K562 (cell line): ENCODE measurements at regions not wholly inside any gene's neighbourhood (a gene's known extent, or its start where the extent isn't known, plus 50 kb on each side); places are given as distances from the start of the nearest gene placed in this dataset.

ENCODE experiments used
- ATAC-seq: fragments of 200-7000 bp; cut with Tn5 transposase; 3 replicates; pipeline ENCODE4 v1.9.1; 2020; ENCODE audit warnings: moderate library complexity
- BruUV-seq: library from RNA; stranded (reverse); fragments of 400-500 nt; replicated peaks from 2 replicates; lab custom pipeline; 2021; lab: Mats Ljungman, UMichigan
- CTCF ChIA-PET: fragments of 300-600 bp; formaldehyde crosslinking; extraction: SDS; loops from one replicate; lab custom pipeline; 2021; ENCODE audit warnings: low intra/inter-chr PET ratio; lab: Yijun Ruan, JAX
- POLR2A ChIA-PET: fragments of 300-600, 350-650 bp; sonication (Branson Sonifier 250); formaldehyde crosslinking; extraction: SDS; loops from one replicate; lab custom pipeline; 2021; ENCODE audit warnings: antibody characterized with exemption, inconsistent platforms; lab: Yijun Ruan, JAX
- DNase-seq, 4 experiments: peaks; one replicate each; pipeline versions ENCODE4 v3.0.0 to v3.0.0-alpha.2; 2011 to 2018; ENCODE audit warnings: low spot score in 3 of 4, mixed read lengths in 3 of 4; ENCODE audit errors: extremely low read depth in 1 of 4
- FAIRE-seq: peaks from 2 replicates; lab custom pipeline; 2011; peaks lifted over from hg19 to GRCh38; lab: Jason Lieb, UNC
- H2AFZ ChIP-seq: 2 replicates; pipeline ENCODE4 v1.6.0; 2011; ENCODE audit warnings: low read depth, low read length, control low read depth, inconsistent platforms
- H3K27ac ChIP-seq: fragments of 200-600 bp; 3 replicates; pipeline ENCODE4 v1.8.0; 2011; ENCODE audit warnings: low read depth, mild to moderate bottlenecking, control low read depth, inconsistent platforms, low read length, moderate library complexity, mixed read lengths; ENCODE audit errors: extremely low read depth
- H3K27me3 ChIP-seq, 2 experiments: fragments of 300-600 bp in 1 of 2; 2 replicates in 1 of 2; 3 replicates in 1 of 2; pipeline versions ENCODE4 v1.6.0 to v1.8.0; 2011; ENCODE audit warnings: inconsistent platforms in 2 of 2, low read length in 2 of 2, mild to moderate bottlenecking in 1 of 2, mixed read lengths in 1 of 2, moderate library complexity in 1 of 2; ENCODE audit not compliant: control insufficient read depth in 2 of 2, insufficient read depth in 2 of 2
- H3K36me3 ChIP-seq: fragments of 300-600 bp; 3 replicates; pipeline ENCODE4 v1.8.0; 2011; ENCODE audit warnings: mild to moderate bottlenecking, low read length, inconsistent platforms; ENCODE audit not compliant: control insufficient read depth, insufficient read depth
- H3K4me1 ChIP-seq, 2 experiments: fragments of 200-600 bp in 1 of 2; replicated peaks in 1 of 2; 2 replicates in 1 of 2; 3 replicates in 1 of 2; pipeline versions ENCODE4 v1.5.1 to v1.8.0; 2011; ENCODE audit warnings: inconsistent platforms in 2 of 2, low read length in 2 of 2, mild to moderate bottlenecking in 1 of 2, mixed read lengths in 1 of 2, moderate library complexity in 1 of 2; ENCODE audit not compliant: control insufficient read depth in 2 of 2, insufficient read depth in 2 of 2
- H3K4me2 ChIP-seq: 2 replicates; pipeline ENCODE4 v1.6.1; 2011; ENCODE audit warnings: low read length, control low read depth, inconsistent platforms, mixed read lengths; ENCODE audit not compliant: insufficient read depth
- H3K4me3 ChIP-seq: fragments of 200-600 bp; sonication (generic), shearing (Covaris generic); 2 replicates; pipeline ENCODE4 v1.5.1; 2016; ENCODE audit warnings: control low read depth, inconsistent platforms
- H3K79me2 ChIP-seq: fragments of 200-600 bp; 3 replicates; pipeline ENCODE4 v1.8.0; 2011; ENCODE audit warnings: low read length, inconsistent platforms; ENCODE audit not compliant: control insufficient read depth, insufficient read depth
- H3K9ac ChIP-seq, 2 experiments: 2 replicates each; pipeline versions ENCODE4 v1.6.0 to v1.6.1; 2011; ENCODE audit warnings: low read depth in 2 of 2, low read length in 2 of 2, control low read depth in 1 of 2, inconsistent platforms in 1 of 2, mild to moderate bottlenecking in 1 of 2, mixed read lengths in 1 of 2; ENCODE audit not compliant: insufficient read depth in 1 of 2
- H3K9me1 ChIP-seq: one replicate; pipeline ENCODE4 v1.6.0; 2011; ENCODE audit warnings: inconsistent platforms, mild to moderate bottlenecking, low read length, moderate library complexity; ENCODE audit not compliant: control insufficient read depth, insufficient read depth
- H3K9me3 ChIP-seq: replicated peaks from 2 replicates; pipeline ENCODE4 v1.5.1; 2011; ENCODE audit warnings: low read depth, low read length, inconsistent platforms; ENCODE audit not compliant: control insufficient read depth, insufficient read depth
- H4K20me1 ChIP-seq: replicated peaks from 2 replicates; pipeline ENCODE4 v1.6.1; 2011; ENCODE audit warnings: low read length, inconsistent platforms, mixed read lengths; ENCODE audit not compliant: control insufficient read depth, insufficient read depth
- CTBP1 ChIP-seq: fragments of 450-650 bp; IDR thresholded peaks from 2 replicates; pipeline ENCODE4 v1.6.1; 2016; ENCODE audit warnings: borderline replicate concordance
- WGBS: fragments of 100-300 bp; shearing (Covaris generic); methylation state at CpG from one replicate; pipeline ENCODE4 v1.1.6; 2016; ENCODE audit warnings: low coverage, mixed read lengths; ENCODE audit not compliant: insufficient coverage; ENCODE audit errors: missing lambda C conversion rate; 5-methylcytosine and 5-hydroxymethylcytosine counted together
- in situ Hi-C: fragments of 300-500 bp; cut with MboI; formaldehyde crosslinking; loops from 4 replicates; pipeline ENCODE4 v1.15.0; 2018; ENCODE audit warnings: inconsistent platforms, mixed read lengths
- intact Hi-C: fragments of 100-400 bp; cut with micrococcal nuclease; formaldehyde crosslinking; loops from 2 replicates; pipeline ENCODE4 v1.14.2; 2022
- TF ChIP-seq, protein P1 (sequence below): fragments of 450-650 bp; IDR thresholded peaks from 2 replicates; pipeline ENCODE4 v1.6.1; 2018; ENCODE audit not compliant: partially characterized antibody
- TF ChIP-seq, protein P2 (sequence below), 2 experiments: IDR thresholded peaks; 2 replicates each; pipeline ENCODE4 v1.6.1; 2011; ENCODE audit warnings: borderline replicate concordance in 1 of 2, control low read depth in 1 of 2, low read depth in 1 of 2, low read length in 1 of 2, mild to moderate bottlenecking in 1 of 2, mixed read lengths in 1 of 2, moderate library complexity in 1 of 2; ENCODE audit not compliant: insufficient read depth in 1 of 2, insufficient read length in 1 of 2, poor library complexity in 1 of 2, severe bottlenecking in 1 of 2; ENCODE audit errors: extremely low read depth in 1 of 2

DNA sequence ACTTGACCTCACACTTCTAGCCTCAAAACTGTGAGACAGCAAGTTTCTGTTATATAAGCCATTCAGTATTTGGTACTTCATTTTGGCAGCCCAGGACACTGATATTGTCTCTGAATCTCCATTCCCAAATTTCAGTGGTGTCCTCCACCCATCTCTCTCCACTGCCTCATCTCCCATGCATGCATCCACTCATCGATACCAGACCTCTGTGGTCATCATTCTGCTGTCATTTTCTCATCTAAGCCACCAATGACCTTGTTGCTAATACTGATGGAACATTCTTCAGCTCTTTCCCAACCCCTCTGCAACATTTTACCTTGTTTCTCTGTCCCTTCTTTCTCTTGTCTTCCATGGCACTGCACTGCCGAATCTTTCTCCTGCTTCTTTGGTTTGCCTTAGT, 221.8 kb downstream of the SNX18 start:
- in situ Hi-C loops = no loop called here
- Histone ChIP-seq H3K27me3 (no peaks in the 10 kb centered on the region), H3K4me1 (peaks cover 6 to 70% of the 10 kb centered on the region in 2 experiments; a peak in 4 of 5 replicates), H3K4me2 (no peak overlapping the region), H3K79me2 (peaks cover 31% of the 10 kb centered on the region), H3K4me3 (no peak overlapping the region), H4K20me1 (no peaks in the 10 kb centered on the region), H3K9me1 (no peaks in the 10 kb centered on the region), H3K27ac (peak overlapping the region; percentile 96; the same call in 2 of the 3 replicates), H2AFZ (peak overlapping the region; percentile 95), H3K36me3 (0 out of 3 replicates have a peak, but pooled peaks cover 3% of the 10 kb centered on the region), H3K9me3 (no peaks in the 10 kb centered on the region), H3K9ac (no peak overlapping the region)
- DNase-seq (no peak), FAIRE-seq (no peak), ATAC-seq (no peak)
- CTCF ChIA-PET = no interaction called here
- POLR2A ChIA-PET = interaction anchor here (0.6 to 1.5 kb wide), 2 partner anchors 21 to 1445 kb away, joined by 3 to 6 read pairs; no protein-coding TSS in a partner anchor
- 82% methylated on average over 2 of the region's 2 CpGs for WGBS
- intact Hi-C loops = no loop called here
- no TSS peak for BruUV-seq
- 0 out of 2 replicates have a peak, but pooled peaks have one; percentile 12 for TF ChIP-seq CTBP1
- TF ChIP-seq, protein P1, sequence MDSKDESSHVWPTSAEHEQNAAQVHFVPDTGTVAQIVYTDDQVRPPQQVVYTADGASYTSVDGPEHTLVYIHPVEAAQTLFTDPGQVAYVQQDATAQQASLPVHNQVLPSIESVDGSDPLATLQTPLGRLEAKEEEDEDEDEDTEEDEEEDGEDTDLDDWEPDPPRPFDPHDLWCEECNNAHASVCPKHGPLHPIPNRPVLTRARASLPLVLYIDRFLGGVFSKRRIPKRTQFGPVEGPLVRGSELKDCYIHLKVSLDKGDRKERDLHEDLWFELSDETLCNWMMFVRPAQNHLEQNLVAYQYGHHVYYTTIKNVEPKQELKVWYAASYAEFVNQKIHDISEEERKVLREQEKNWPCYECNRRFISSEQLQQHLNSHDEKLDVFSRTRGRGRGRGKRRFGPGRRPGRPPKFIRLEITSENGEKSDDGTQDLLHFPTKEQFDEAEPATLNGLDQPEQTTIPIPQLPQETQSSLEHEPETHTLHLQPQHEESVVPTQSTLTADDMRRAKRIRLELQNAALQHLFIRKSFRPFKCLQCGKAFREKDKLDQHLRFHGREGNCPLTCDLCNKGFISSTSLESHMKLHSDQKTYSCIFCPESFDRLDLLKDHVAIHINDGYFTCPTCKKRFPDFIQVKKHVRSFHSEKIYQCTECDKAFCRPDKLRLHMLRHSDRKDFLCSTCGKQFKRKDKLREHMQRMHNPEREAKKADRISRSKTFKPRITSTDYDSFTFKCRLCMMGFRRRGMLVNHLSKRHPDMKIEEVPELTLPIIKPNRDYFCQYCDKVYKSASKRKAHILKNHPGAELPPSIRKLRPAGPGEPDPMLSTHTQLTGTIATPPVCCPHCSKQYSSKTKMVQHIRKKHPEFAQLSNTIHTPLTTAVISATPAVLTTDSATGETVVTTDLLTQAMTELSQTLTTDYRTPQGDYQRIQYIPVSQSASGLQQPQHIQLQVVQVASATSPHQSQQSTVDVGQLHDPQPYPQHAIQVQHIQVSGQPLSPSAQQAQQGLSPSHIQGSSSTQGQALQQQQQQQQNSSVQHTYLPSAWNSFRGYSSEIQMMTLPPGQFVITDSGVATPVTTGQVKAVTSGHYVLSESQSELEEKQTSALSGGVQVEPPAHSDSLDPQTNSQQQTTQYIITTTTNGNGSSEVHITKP = peak; percentile 19
- TF ChIP-seq, protein P2, sequence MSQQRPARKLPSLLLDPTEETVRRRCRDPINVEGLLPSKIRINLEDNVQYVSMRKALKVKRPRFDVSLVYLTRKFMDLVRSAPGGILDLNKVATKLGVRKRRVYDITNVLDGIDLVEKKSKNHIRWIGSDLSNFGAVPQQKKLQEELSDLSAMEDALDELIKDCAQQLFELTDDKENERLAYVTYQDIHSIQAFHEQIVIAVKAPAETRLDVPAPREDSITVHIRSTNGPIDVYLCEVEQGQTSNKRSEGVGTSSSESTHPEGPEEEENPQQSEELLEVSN (IDR thresholded peaks at IDR 0.05; ENCODE audit: borderline replicate concordance in 1 of 2, extremely low read depth in 1 of 2, insufficient read depth in 1 of 2, insufficient read length in 1 of 2, low read depth in 1 of 2, low read length in 1 of 2, poor library complexity in 1 of 2, severe bottlenecking in 1 of 2) = no peak
